ENCODE measurements at regions not wholly inside any gene's neighbourhood (a gene's known extent, or its start where the extent isn't known, plus 50 kb on each side); places are given as distances from the start of the nearest gene placed in this dataset.

DNA sequence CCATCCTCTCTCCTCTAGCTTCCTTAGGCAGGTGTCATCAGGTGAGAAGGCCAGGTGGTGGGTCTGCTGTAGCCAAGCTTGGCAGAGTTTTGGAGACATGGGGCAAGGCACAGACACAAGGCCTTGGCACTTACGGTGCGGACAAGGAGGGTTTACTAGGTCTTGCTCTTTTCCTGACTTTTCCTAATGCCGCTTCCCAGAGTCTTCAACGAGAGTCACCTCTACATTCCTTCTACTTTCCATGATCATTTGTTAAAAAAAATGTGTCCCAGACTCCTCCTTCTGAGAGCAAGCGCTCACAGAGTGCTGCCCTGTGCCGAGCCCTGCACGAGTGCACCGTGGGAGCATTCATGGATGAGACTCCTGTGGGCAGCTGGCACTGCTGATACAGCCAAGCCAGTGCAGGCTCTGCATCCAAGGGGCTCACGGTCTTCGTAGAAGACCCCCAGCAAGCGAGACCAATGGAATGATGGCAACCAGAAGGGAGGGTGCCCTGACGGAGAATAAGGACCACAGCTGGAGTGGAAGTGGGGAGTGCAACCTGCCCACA lies 243.0 kb upstream of the MKI67 start:
- Mint-ChIP-seq H3K27me3 (no peaks in the 10 kb centered on the region), H3K36me3 (no peaks in the 10 kb centered on the region), H3K4me3 (no peak overlapping the region), H3K27ac (no peak overlapping the region), H3K4me1 (no peaks in the 10 kb centered on the region), H3K9me3 (peaks cover 0 to 5% of the 10 kb centered on the region in 2 donors)
- no peak for DNase-seq
- no peak for ATAC-seq (replicated peaks)

DNA sequence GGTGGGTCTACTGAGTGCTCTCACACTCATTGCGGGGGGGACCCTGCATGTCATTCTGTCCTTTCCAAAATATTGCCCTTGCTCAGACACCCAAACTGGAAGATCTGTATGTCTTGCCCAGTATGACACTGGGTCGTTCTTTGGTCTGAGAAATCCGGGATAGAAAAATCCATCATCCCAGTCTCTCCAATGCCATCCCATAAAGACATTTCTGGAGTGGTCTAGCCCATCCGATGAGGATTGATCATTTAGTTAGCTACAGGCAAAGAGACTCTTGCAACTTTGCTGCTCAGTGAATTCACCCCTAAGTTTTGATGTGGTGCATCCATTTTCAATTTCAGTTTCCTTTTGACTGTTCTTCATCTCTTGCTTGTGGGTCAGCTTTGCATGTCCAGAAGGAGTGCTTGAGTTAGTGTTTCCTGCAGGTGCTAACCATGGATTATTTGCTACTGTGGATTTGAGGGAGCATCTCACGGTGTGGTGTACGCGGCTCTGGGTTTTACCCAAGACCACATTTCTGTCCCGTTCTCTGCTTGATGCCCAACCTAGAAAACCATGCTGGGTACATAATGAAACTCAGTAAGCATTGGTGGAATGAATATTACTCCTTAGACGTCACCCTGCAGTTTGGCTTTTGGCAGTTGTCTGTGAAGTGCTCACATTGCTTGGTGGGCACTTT lies 247.0 kb upstream of the MKI67 start:
- Mint-ChIP-seq H3K27me3 (no peaks in the 10 kb centered on the region), H3K4me1 (no peaks in the 10 kb centered on the region), H3K9me3 (peaks cover 0 to 5% of the 10 kb centered on the region in 2 donors), H3K27ac (no peak overlapping the region), H3K4me3 (no peak overlapping the region), H3K36me3 (no peaks in the 10 kb centered on the region)
- no peak for ATAC-seq (replicated peaks)
- no peak for DNase-seq

DNA sequence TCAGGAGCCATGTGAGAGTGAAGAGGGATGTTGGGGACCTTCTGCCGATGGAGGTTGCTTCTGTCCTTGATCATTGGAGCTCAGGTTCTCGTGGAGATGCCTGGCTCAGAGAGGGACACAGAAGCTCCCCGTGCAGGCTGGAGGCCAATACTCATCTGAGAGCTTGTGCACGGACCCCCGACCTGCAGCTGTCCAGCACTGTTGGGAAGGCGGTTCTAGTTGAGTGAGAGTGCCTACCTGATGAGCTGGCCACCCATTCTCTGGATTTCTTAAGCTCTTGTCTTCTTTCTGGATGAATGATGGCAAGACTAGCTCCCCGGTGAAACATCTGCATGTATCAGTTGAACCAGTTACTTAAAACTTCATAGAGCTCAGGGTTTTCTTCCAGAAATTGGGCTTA lies 247.6 kb upstream of the MKI67 start:
- DNase-seq (no peak), ATAC-seq (replicated peaks) (no peak)
- Mint-ChIP-seq H3K27me3 (no peaks in the 10 kb centered on the region), H3K27ac (no peak overlapping the region), H3K4me1 (no peaks in the 10 kb centered on the region), H3K36me3 (no peaks in the 10 kb centered on the region), H3K4me3 (no peak overlapping the region), H3K9me3 (peaks cover 3 to 5% of the 10 kb centered on the region in 2 donors)

DNA sequence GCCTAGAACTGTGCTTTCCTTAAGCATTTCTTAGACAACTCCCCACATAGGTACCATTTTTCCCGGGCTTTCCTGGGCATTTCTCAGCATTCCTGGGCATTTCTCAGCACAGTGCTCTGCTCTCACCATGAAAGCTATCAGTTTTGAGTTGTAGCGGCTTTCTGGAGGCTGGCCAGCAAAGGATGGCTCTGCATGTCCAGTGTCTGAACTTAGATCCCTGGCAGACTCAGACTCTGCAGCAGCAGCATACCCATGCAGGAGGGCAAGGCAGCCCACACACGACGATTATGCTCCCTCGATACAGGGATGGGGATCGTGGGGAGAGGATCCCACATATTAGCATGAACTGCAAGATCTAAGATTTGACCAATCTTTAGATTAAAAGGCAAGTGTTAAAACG lies 248.9 kb upstream of the MKI67 start:
- Mint-ChIP-seq H3K36me3 (no peaks in the 10 kb centered on the region), H3K4me1 (no peaks in the 10 kb centered on the region), H3K27me3 (peaks cover 0 to 5% of the 10 kb centered on the region in 2 donors), H3K9me3 (peaks cover 3 to 5% of the 10 kb centered on the region in 2 donors), H3K27ac (no peak overlapping the region), H3K4me3 (no peak overlapping the region)
- DNase-seq = no peak
- no peak for ATAC-seq (replicated peaks)

DNA sequence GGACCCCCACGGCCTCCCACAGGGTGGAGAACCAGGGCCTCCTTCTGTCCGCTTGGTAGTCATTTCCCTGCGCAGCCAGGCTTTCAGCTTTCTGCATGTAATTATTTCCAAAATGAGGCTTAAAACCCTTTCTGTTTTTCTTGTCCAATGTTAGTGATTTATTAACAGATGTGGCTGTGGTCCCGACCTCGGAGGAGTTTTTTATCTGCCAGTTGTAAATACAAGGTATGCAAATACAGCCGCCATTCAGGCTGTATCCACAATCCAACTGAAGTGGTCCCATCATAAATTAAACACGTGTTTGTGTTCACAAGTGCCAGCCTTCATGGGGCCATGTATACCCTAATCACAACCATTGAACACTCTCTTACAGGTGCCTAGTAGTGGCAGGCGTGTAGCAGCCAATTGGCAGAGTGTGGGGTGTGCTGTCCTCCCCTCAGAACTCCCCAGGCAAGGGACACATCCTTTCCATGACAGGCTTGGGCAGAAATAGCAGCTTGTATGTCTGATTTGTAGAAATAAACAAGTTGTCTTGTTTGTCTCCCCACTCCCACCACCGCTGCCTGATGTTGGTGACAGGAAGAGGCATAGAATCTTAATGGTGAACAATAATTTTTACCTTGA lies 251.3 kb upstream of the MKI67 start:
- ATAC-seq (replicated peaks) = no peak
- Mint-ChIP-seq H3K4me3 (no peak overlapping the region), H3K9me3 (peaks cover 0 to 3% of the 10 kb centered on the region in 2 donors), H3K27me3 (peaks cover 0 to 8% of the 10 kb centered on the region in 2 donors), H3K27ac (no peak overlapping the region), H3K4me1 (no peaks in the 10 kb centered on the region), H3K36me3 (no peaks in the 10 kb centered on the region)
- no peak for DNase-seq

DNA sequence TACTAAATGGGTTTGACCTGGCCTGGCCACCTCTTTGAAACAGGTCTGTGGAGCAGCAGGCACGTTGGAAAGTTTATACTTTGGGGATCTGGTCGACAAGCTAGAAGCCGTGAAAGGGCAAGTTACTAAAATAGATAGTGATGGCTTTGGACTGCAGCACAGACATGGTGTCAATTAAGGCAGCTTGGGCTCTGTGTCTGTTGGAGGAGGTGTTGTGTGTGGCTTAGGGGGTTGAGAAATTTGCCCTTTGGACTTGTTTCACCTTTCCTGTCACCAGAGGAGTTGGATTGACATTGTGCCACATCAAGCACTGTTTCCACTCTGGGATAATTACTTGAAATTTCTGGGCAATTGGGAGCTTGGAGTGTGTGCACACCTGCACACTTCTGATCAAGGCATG lies 251.8 kb upstream of the MKI67 start:
- H3K36me3 Mint-ChIP-seq = no peaks in the 10 kb centered on the region
- DNase-seq = no peak
- H3K4me3 Mint-ChIP-seq = no peak overlapping the region
- peaks cover 0 to 3% of the 10 kb centered on the region in 2 donors for H3K9me3 Mint-ChIP-seq
- no peak for ATAC-seq (replicated peaks)
- H3K27me3 Mint-ChIP-seq = peaks cover 0 to 8% of the 10 kb centered on the region in 2 donors
- H3K4me1 Mint-ChIP-seq = no peaks in the 10 kb centered on the region
- H3K27ac Mint-ChIP-seq = no peak overlapping the region

DNA sequence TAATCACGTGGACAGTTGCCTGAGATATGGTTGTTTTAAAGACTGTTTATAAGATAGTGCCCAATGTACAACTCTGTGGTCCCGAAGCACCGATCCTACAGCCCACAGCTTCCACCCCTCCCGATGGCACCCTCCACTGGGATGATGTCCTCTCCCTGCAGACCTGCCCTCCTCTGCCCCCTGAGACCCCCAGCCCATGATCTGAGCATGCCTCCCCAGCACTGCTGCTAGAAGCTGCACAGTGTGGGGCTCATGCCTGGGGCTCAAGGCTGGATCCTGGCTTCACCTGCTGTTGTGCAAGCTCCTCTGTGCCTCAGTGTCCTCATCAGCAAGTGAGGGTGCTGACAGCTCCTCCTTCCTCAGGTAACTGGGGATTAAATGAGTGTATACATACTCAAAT lies 254.7 kb upstream of the MKI67 start:
- Mint-ChIP-seq H3K4me3 (no peak overlapping the region), H3K9me3 (peaks cover 0 to 3% of the 10 kb centered on the region in 2 donors)
- no peak for ATAC-seq (replicated peaks)

DNA sequence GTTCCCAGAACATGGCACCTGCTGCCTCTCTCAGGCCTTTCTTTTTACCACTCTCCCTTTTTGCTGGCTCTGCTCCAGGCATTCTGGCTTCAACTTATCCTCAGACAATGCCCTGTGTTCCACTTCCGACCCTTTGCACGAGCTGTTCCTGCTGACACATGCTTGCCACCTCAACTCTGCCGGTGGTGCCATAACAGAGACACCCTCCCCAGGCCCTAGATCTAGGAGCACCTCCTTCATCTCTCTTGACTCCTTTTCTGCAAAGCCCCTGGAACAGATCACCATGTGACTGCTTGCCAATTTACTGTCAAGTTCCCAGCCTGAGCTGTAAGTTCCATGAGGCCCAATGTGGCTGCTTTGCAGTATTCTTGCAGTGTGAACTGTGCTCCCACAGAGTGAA lies 256.0 kb upstream of the MKI67 start:
- Mint-ChIP-seq H3K36me3 (no peaks in the 10 kb centered on the region), H3K27ac (no peak overlapping the region), H3K4me1 (no peaks in the 10 kb centered on the region), H3K4me3 (no peak overlapping the region), H3K27me3 (peaks cover 5 to 8% of the 10 kb centered on the region in 2 donors), H3K9me3 (peaks cover 0 to 3% of the 10 kb centered on the region in 2 donors)
- DNase-seq (no peak), ATAC-seq (replicated peaks) (no peak)

More for the DNA sequence above, 254.7 kb upstream of the MKI67 start:
- Mint-ChIP-seq H3K36me3 (no peaks in the 10 kb centered on the region), H3K4me1 (no peaks in the 10 kb centered on the region), H3K27me3 (peaks cover 5 to 8% of the 10 kb centered on the region in 2 donors), H3K27ac (no peak overlapping the region)
- DNase-seq = no peak

DNA sequence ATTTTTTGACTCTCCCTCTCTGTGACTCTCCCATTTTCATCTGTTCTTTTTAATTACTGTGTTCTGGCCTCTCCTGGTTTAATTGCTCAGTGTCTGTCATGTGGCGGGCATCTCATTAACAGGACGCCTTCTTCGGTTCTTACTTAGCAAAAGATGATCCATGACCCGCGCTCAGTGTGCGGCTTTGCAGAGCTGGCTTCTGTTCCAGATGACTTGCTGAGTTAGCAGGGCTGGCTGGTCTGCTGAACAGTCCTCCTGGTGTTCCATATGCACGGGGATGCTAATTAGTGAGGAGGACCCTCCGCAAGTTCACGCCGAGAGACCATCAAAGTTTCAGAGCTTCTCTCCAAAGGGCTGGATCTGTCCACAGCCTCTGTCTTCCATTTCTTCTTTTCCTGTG lies 258.6 kb upstream of the MKI67 start:
- Mint-ChIP-seq H3K4me1 (peaks cover 0 to 3% of the 10 kb centered on the region in 2 donors), H3K27ac (no peak overlapping the region), H3K36me3 (no peaks in the 10 kb centered on the region)

DNA sequence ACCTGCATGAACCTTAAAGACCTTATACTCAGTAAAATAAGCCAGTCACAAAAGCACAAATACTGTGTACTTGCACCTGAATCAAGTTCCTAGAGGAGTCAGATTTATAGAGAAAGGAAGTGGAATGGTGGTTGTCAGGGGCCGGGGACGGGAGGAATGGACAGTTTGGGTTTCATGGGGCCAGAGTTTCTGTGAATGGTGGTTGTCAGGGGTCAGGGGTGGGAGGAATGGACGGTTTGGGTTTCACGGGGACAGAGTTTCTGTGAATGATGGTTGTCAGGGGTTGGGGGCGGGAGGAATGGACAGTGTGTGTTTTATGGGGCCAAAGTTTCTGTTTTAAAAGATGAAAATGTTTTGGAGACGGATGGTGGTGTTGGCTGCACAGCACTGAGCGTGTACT lies 260.0 kb upstream of the MKI67 start:
- Mint-ChIP-seq H3K9me3 (peaks cover 0 to 4% of the 10 kb centered on the region in 2 donors), H3K27me3 (peaks cover 5 to 15% of the 10 kb centered on the region in 2 donors), H3K4me1 (peaks cover 0 to 3% of the 10 kb centered on the region in 2 donors), H3K36me3 (no peaks in the 10 kb centered on the region), H3K4me3 (no peak overlapping the region), H3K27ac (no peak overlapping the region)
- ATAC-seq (replicated peaks) (no peak), DNase-seq (no peak)

More for the DNA sequence above, 258.6 kb upstream of the MKI67 start:
- ATAC-seq (replicated peaks) (no peak), DNase-seq (no peak)
- H3K27me3 Mint-ChIP-seq = peaks cover 7 to 10% of the 10 kb centered on the region in 2 donors
- H3K9me3 Mint-ChIP-seq = peaks cover 0 to 4% of the 10 kb centered on the region in 2 donors
- no peak overlapping the region for H3K4me3 Mint-ChIP-seq

DNA sequence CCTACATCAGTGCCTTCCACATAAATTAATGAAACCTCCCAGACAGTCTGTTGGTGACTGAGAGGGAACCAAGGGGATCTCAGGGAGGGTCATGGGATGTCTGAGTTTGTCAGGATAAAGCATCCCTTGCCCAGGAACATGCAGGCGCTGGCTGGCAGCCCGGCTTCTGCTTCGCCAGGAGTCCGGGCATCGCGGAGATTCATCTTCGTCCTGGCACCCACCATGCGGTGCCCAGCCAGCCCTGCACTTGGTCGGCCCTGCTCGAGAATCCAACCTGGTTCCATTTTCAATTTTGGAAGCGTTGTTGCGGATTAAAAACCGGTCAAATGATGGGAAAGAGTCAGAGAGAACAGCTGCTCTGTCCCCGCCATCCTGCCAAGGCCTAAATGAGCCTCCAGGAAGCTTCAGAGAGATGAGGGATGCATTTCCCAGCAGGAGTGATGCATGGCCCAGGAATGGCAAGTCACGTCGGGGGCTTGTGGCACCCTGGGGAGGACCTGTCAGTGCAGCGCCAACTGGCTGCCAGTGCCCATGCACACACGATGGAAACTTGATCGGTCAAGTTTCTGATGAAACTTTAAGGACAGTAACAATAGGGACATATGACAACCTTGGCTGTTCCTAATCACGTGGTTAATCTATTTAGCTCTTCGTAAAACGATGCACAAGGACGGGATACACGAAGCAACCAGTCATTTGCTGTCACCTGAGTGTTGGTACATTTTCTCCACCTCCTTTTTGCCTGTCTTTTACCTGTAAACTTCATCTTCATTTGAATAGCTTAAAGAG lies 260.8 kb upstream of the MKI67 start:
- peaks cover 5 to 19% of the 10 kb centered on the region in 2 donors for H3K27me3 Mint-ChIP-seq
- no peak for ATAC-seq (replicated peaks)
- no peaks in the 10 kb centered on the region for H3K36me3 Mint-ChIP-seq
- H3K4me3 Mint-ChIP-seq = no peak overlapping the region
- no peak overlapping the region for H3K27ac Mint-ChIP-seq
- peaks cover 0 to 4% of the 10 kb centered on the region in 2 donors for H3K9me3 Mint-ChIP-seq
- no peak for DNase-seq
- peaks cover 0 to 3% of the 10 kb centered on the region in 2 donors for H3K4me1 Mint-ChIP-seq

DNA sequence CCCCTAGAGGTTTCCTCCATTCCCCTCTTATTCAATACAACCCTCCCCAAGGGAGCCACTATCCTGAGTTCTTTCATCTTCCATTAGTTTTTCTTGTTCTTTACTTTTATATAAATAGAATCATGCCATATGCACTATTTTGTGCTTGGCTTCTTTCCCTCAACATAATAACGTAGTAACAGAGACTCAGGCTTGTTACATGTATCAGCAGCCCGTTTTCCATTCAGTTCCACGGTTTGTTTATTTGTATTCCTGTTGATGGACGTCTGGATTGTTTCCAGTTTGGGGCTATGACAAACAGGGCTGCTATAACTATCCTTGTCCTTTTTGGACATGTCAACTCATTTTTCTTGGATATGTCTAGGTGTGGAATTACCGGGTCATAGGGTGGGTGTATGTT lies 264.4 kb upstream of the MKI67 start:
- H3K36me3 Mint-ChIP-seq = no peaks in the 10 kb centered on the region
- peaks cover 0 to 4% of the 10 kb centered on the region in 2 donors for H3K9me3 Mint-ChIP-seq
- H3K27ac Mint-ChIP-seq = no peak overlapping the region
- H3K4me1 Mint-ChIP-seq = peaks cover 0 to 3% of the 10 kb centered on the region in 2 donors
- no peak for DNase-seq
- ATAC-seq (replicated peaks) = no peak
- H3K4me3 Mint-ChIP-seq = no peak overlapping the region
- peaks cover 5 to 14% of the 10 kb centered on the region in 2 donors for H3K27me3 Mint-ChIP-seq

DNA sequence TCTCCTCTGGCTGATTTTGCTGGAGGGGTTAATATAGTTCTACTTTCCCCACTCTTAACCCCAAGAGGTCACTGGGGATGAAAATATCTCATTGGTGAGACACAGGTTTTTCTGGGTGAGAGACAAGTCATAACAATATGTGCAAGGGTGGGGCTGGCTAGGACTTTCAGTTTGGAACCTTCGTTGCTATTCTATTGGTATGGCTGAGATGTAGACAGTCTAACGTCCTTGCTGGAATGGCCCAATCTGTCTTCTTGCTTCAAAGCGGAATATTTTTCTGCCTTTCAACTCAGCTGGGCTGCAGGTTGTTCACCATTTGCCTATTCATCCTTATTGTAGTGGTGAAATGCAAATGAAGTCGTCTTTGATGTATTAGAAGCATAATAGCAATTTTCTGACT lies 267.3 kb upstream of the MKI67 start:
- ATAC-seq (replicated peaks) (no peak), DNase-seq (no peak)
- Mint-ChIP-seq H3K27ac (no peak overlapping the region), H3K27me3 (peaks cover 5 to 14% of the 10 kb centered on the region in 2 donors), H3K9me3 (peaks cover 0 to 4% of the 10 kb centered on the region in 2 donors), H3K36me3 (no peaks in the 10 kb centered on the region), H3K4me1 (peaks cover 0 to 3% of the 10 kb centered on the region in 2 donors), H3K4me3 (no peak overlapping the region)

DNA sequence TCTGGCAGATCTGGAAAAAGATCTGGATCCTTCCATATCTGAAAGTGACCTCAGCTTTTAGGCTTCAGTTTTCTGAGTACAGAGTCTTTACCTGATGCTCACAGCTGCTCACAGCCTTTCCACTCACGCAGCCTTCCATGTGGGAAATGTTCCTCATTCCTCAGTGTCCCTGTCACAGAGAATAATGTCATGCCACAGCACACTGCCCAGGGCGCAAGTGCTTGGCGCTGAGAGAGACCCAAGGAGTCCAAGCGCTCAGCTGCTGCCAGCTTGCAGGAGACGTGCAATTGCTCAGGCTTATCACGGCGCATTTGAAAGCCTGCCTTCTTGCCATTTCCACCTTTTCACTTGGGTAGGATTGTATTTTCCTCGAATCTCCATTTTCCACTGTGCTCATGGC lies 271.9 kb upstream of the MKI67 start:
- Mint-ChIP-seq H3K27me3 (no peaks in the 10 kb centered on the region), H3K9me3 (peaks cover 6 to 9% of the 10 kb centered on the region in 2 donors), H3K36me3 (no peaks in the 10 kb centered on the region), H3K27ac (no peak overlapping the region), H3K4me3 (no peak overlapping the region), H3K4me1 (no peaks in the 10 kb centered on the region)
- ATAC-seq (replicated peaks) (no peak), DNase-seq (no peak)

All from stimulated activated naive B cell treated with anti-CD40 and anti-IgM and Interleukin-4, amounts not matched to agents 10 μg/mL and 1 μg/mL and 100 μg/mL, for 72 hours (primary cell).